ENCODE measurements at regions not wholly inside any gene's neighbourhood (a gene's known extent, or its start where the extent isn't known, plus 50 kb on each side); places are given as distances from the start of the nearest gene placed in this dataset.
"Not testable (repeated sequence)": the region's sequence is repeated elsewhere in the genome, so short reads cannot be mapped to it uniquely, and the experiment has no call there.

DNA sequence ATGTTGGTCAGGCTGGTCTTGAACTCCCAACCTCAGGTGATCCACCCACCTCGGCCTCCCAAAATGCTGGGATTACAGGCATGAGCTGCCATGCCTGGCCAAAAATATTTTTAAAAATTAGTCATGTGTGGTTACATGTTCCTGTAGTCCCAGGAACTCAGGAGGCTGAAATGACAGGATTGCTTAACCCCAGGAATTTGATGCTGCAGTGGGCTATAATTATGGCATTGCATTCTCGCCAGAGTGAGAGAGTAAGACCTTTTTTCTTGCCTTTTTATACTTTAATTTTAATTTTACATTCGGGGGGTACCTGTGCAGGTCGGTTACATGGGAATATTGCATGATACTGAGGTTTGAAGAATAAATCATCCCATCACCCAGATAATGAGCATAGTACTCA lies 86.6 kb upstream of the ZNF92 start:
- ATAC-seq (no peak), DNase-seq (no peak)
- no peaks in the 10 kb centered on the region for H3K9me3 ChIP-seq
- in situ Hi-C loops (cut with MboI; ENCODE audit: low sequenced_read_pairs in 4 of 4): no loop called here
- TF ChIP-seq POLR2A (IDR thresholded peaks at IDR 0.05): no peak
- TF ChIP-seq, protein P1, sequence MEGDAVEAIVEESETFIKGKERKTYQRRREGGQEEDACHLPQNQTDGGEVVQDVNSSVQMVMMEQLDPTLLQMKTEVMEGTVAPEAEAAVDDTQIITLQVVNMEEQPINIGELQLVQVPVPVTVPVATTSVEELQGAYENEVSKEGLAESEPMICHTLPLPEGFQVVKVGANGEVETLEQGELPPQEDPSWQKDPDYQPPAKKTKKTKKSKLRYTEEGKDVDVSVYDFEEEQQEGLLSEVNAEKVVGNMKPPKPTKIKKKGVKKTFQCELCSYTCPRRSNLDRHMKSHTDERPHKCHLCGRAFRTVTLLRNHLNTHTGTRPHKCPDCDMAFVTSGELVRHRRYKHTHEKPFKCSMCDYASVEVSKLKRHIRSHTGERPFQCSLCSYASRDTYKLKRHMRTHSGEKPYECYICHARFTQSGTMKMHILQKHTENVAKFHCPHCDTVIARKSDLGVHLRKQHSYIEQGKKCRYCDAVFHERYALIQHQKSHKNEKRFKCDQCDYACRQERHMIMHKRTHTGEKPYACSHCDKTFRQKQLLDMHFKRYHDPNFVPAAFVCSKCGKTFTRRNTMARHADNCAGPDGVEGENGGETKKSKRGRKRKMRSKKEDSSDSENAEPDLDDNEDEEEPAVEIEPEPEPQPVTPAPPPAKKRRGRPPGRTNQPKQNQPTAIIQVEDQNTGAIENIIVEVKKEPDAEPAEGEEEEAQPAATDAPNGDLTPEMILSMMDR (IDR thresholded peaks at IDR 0.05 in 4 of 5, conservative IDR thresholded peaks at IDR 0.05 in 1 of 5): no peak
- H3K4me1 ChIP-seq: no peaks in the 10 kb centered on the region
- H3K27ac ChIP-seq: no peak overlapping the region
- no peak overlapping the region for H3K4me3 ChIP-seq
- H3K36me3 ChIP-seq: no peaks in the 10 kb centered on the region
- H3K27me3 ChIP-seq: no peaks in the 10 kb centered on the region
- intact Hi-C loops (cut with DNase I; ENCODE audit: low total_unique reads): no loop called here

DNA sequence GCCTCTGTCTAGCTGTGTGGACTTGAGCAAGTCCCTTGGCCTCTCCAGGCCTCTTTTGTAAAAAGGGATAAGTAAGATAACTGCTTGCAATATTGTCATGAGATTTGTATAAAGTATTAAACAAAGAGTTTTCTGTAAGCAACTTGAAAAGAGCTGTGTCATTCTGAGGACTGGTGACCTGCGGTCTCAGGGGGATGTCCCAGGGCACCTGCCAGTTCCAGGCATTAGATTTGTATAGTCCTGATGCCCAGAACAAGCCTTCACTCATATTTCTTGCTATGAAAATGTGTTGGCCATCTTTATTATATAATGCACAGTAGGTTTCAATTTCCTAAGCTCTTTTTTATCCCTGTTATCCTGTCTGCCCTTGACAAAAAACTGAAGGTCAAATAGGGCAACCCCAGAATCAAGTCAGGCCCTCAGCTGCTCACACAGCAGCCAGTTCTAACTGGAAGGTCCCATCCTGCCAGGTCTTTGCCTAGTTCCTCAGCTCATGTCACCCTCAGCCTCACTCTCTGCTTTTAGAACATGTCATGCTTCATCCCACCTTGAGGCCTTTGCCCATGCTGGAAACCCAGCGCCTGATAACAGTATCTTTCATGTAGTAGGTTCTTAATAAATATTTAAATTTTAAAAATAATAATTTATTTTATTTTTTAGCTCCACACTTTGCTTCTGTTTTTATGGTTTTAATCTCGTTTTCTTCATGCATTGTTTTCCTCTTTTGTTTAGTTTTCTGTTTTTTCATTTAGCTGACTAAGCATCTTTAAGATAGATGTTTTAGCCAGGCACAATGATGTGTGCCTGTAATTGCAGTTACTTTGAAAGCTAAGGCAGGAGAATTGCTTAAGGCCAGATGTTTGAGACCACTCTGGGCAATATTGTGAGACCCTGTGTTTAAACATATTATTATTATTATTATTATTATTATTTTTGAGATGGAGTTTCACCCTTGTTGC lies 87.5 kb upstream of the ZNF92 start:
- no peak for ATAC-seq
- no peaks in the 10 kb centered on the region for H3K9me3 ChIP-seq
- DNase-seq: no peak
- no peak overlapping the region for H3K4me3 ChIP-seq
- no peaks in the 10 kb centered on the region for H3K36me3 ChIP-seq
- intact Hi-C loops (cut with DNase I; ENCODE audit: low total_unique reads) (no loop called here), in situ Hi-C loops (cut with MboI; ENCODE audit: low sequenced_read_pairs in 4 of 4) (no loop called here)
- no peak overlapping the region for H3K27ac ChIP-seq
- no peaks in the 10 kb centered on the region for H3K27me3 ChIP-seq
- H3K4me1 ChIP-seq: no peaks in the 10 kb centered on the region
- TF ChIP-seq, protein P1 (IDR thresholded peaks at IDR 0.05 in 4 of 5, conservative IDR thresholded peaks at IDR 0.05 in 1 of 5): no peak
- TF ChIP-seq POLR2A (IDR thresholded peaks at IDR 0.05): no peak

DNA sequence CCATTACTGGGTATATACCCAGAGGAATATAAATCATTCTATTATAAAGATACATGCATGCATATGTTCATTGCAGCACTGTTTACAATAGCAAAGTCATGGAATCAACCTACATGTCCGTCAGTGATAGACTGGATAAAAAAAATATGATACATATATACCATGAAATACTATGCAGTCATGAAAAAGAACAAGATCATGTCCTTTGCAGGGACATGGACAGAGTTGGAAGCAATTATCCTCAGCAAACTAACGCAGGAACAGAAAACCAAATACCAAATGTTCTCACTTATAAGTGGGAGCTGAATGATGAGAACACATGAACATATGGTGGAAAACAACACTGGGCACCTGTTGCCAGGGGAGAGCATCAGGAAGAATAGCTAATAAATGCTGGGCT lies 88.4 kb upstream of the ZNF92 start:
- H3K9me3 ChIP-seq; H3K36me3 ChIP-seq; H3K27ac ChIP-seq; intact Hi-C loops (cut with DNase I; ENCODE audit: low total_unique reads); H3K4me1 ChIP-seq; in situ Hi-C loops (cut with MboI; ENCODE audit: low sequenced_read_pairs in 4 of 4); ATAC-seq; DNase-seq; H3K27me3 ChIP-seq; H3K4me3 ChIP-seq: not testable (repeated sequence)

DNA sequence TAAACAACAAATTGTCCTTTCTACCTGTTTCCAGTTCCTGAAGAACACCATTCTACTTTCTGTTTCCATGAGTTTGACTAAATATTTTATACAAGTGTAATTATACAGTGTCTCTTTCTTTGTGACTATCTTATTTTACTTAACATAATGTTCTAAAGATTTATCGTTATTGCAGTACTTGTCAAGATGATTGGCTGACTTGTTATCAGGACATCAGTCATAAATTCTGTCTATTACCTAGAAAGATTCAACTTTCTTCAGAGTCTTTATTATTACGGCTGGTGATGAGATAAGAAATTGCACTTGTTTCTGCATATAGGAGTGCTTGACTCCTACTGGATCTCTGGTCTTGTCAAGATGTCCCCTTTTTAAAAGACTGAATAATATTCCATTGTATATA lies 93.9 kb upstream of the ZNF92 start:
- no peaks in the 10 kb centered on the region for H3K36me3 ChIP-seq
- intact Hi-C loops (cut with DNase I; ENCODE audit: low total_unique reads): no loop called here
- ATAC-seq (no peak), DNase-seq (no peak)
- H3K4me1 ChIP-seq: no peaks in the 10 kb centered on the region
- in situ Hi-C loops (cut with MboI; ENCODE audit: low sequenced_read_pairs in 4 of 4): no loop called here
- H3K4me3 ChIP-seq: no peak overlapping the region
- peaks cover 0 to 3% (median 0%) of the 10 kb centered on the region in 3 donors for H3K9me3 ChIP-seq
- TF ChIP-seq, protein P1 (IDR thresholded peaks at IDR 0.05 in 4 of 5, conservative IDR thresholded peaks at IDR 0.05 in 1 of 5): no peak
- no peak for TF ChIP-seq POLR2A (IDR thresholded peaks at IDR 0.05)
- H3K27me3 ChIP-seq: peaks cover 0 to 3% (median 0%) of the 10 kb centered on the region in 3 donors
- no peak overlapping the region for H3K27ac ChIP-seq

DNA sequence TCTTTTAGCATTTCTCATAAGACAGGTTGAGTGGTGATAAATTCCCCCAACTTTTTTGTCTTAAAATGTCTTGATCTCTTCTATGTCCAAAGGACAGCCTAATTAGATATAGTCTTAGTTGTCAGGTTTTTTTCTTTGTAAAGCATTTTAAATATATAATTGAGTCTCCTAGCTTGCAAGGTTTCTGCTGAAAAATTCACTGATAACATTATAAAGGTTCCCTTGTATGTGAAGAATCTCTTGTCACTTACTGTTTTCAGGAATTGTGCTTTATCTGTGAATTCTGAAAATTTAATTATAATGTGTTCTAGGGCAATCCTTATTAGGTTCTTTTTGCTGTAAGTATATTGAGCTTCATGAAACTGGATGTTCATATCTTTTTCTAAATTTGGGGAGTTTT lies 96.8 kb upstream of the ZNF92 start:
- Histone ChIP-seq H3K4me1 (no peaks in the 10 kb centered on the region), H3K4me3 (no peak overlapping the region), H3K36me3 (no peaks in the 10 kb centered on the region), H3K27ac (no peak overlapping the region), H3K27me3 (peaks cover 0 to 8% (median 5%) of the 10 kb centered on the region in 3 donors), H3K9me3 (peaks cover 0 to 7% (median 0%) of the 10 kb centered on the region in 3 donors)
- ATAC-seq: no peak
- intact Hi-C loops (cut with DNase I; ENCODE audit: low total_unique reads) (no loop called here), in situ Hi-C loops (cut with MboI; ENCODE audit: low sequenced_read_pairs in 4 of 4) (no loop called here)
- no peak for TF ChIP-seq POLR2A (IDR thresholded peaks at IDR 0.05)
- TF ChIP-seq, protein P1 (IDR thresholded peaks at IDR 0.05 in 4 of 5, conservative IDR thresholded peaks at IDR 0.05 in 1 of 5): no peak
- DNase-seq: no peak

DNA sequence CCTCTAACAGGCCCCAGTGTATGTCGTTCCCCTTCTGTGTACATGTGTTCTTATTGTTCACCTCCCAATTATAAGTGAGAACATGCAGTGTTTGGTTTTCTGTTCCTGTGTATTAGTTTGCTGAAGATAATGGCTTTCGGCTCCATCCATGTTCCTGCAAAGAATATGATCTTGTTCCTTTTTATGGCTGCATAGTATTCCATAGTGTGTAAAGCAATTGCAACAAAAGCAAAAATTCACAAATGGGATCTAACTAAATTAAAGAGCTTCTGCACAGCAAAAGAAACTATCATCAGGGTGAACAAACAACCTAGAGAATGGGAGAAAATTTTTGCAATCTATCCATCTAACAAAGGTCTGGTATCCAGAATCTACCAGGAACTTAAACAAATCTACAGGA lies 102.2 kb upstream of the ZNF92 start:
- H3K4me3 ChIP-seq; H3K36me3 ChIP-seq; H3K4me1 ChIP-seq; ATAC-seq; H3K27ac ChIP-seq; H3K9me3 ChIP-seq; DNase-seq; in situ Hi-C loops (cut with MboI; ENCODE audit: low sequenced_read_pairs in 4 of 4); intact Hi-C loops (cut with DNase I; ENCODE audit: low total_unique reads): not testable (repeated sequence)
- H3K27me3 ChIP-seq: peaks cover 24 to 38% (median 32%) of the 10 kb centered on the region in 3 donors

Data from gastrocnemius medialis (tissue), 4 donors.